DMS79 treated with DMSO at 0.1 percent for 48 hours (cell line): ENCODE measurements at regions not wholly inside any gene's neighbourhood (a gene's known extent, or its start where the extent isn't known, plus 50 kb on each side); places are given as distances from the start of the nearest gene placed in this dataset.

Experiments
- DNase-seq: peaks from one replicate; lab custom pipeline; 2025; lab: John Stamatoyannopoulos, UW

- no peak for DNase-seq
Measured at GRCh38 chr4:31106419-31106818, 386.2 kb downstream of the PCDH7 start.

GRCh38 chr4:31107362-31107761, 387.2 kb downstream of the PCDH7 start:
- no peak for DNase-seq

- no peak for DNase-seq
Measured at GRCh38 chr4:31108762-31109161, 388.6 kb downstream of the PCDH7 start.

- DNase-seq: no peak
Measured at GRCh38 chr4:31111790-31112189, 391.6 kb downstream of the PCDH7 start.

- no peak for DNase-seq
Measured at GRCh38 chr4:31114816-31115215, 394.6 kb downstream of the PCDH7 start.

GRCh38 chr4:31124008-31124585, 403.9 kb downstream of the PCDH7 start:
- DNase-seq: no peak

GRCh38 chr4:31125061-31125460, 404.9 kb downstream of the PCDH7 start:
- no peak for DNase-seq

GRCh38 chr4:31125496-31125895, 405.3 kb downstream of the PCDH7 start:
- no peak for DNase-seq

GRCh38 chr4:31126881-31127398, 406.8 kb downstream of the PCDH7 start:
- DNase-seq: no peak

GRCh38 chr4:31130930-31131329, 410.8 kb downstream of the PCDH7 start:
- DNase-seq: no peak

- DNase-seq: no peak
Measured at GRCh38 chr4:31134720-31135119, 414.6 kb downstream of the PCDH7 start.

GRCh38 chr4:31139767-31140166, 419.6 kb downstream of the PCDH7 start:
- DNase-seq: no peak

- DNase-seq: no peak
Measured at GRCh38 chr4:31141095-31141831, 421.1 kb downstream of the PCDH7 start.

GRCh38 chr4:31141832-31142142, 421.6 kb downstream of the PCDH7 start:
- no peak for DNase-seq

GRCh38 chr4:31146366-31146765, 426.2 kb downstream of the PCDH7 start:
- no peak for DNase-seq

- no peak for DNase-seq
Measured at GRCh38 chr4:31148990-31149389, 428.8 kb downstream of the PCDH7 start.

GRCh38 chr4:31156221-31156620, 436.1 kb downstream of the PCDH7 start:
- no peak for DNase-seq

- DNase-seq: no peak
Measured at GRCh38 chr4:31160146-31160545, 440.0 kb downstream of the PCDH7 start.

GRCh38 chr4:31169846-31170245, 449.7 kb downstream of the PCDH7 start:
- DNase-seq: no peak

GRCh38 chr4:31171362-31171761, 451.2 kb downstream of the PCDH7 start:
- no peak for DNase-seq

GRCh38 chr4:31175242-31175910, 455.2 kb downstream of the PCDH7 start:
- DNase-seq: no peak

- DNase-seq: no peak
Measured at GRCh38 chr4:31183256-31183655, 463.1 kb downstream of the PCDH7 start.

GRCh38 chr4:31185014-31185585, 464.9 kb downstream of the PCDH7 start:
- DNase-seq: no peak
